K562 (cell line): ENCODE measurements at regions not wholly inside any gene's neighbourhood (a gene's known extent, or its start where the extent isn't known, plus 50 kb on each side); places are given as distances from the start of the nearest gene placed in this dataset.

Experiments used
- ATAC-seq: fragments of 200-7000 bp; cut with Tn5 transposase; 3 replicates; pipeline ENCODE4 v1.9.1; 2020; ENCODE audit warnings: moderate library complexity
- BruUV-seq: library from RNA; stranded (reverse); fragments of 400-500 nt; replicated peaks from 2 replicates; lab custom pipeline; 2021; lab: Mats Ljungman, UMichigan
- CTCF ChIA-PET: fragments of 300-600 bp; formaldehyde crosslinking; extraction: SDS; loops from one replicate; lab custom pipeline; 2021; ENCODE audit warnings: low intra/inter-chr PET ratio; lab: Yijun Ruan, JAX
- POLR2A ChIA-PET: fragments of 300-600, 350-650 bp; sonication (Branson Sonifier 250); formaldehyde crosslinking; extraction: SDS; loops from one replicate; lab custom pipeline; 2021; ENCODE audit warnings: antibody characterized with exemption, inconsistent platforms; lab: Yijun Ruan, JAX
- DNase-seq, 4 experiments: peaks; one replicate each; pipeline versions ENCODE4 v3.0.0 to v3.0.0-alpha.2; 2011 to 2018; ENCODE audit warnings: low spot score in 3 of 4, mixed read lengths in 3 of 4; ENCODE audit errors: extremely low read depth in 1 of 4
- FAIRE-seq: peaks from 2 replicates; lab custom pipeline; 2011; peaks lifted over from hg19 to GRCh38; lab: Jason Lieb, UNC
- H2AFZ ChIP-seq: 2 replicates; pipeline ENCODE4 v1.6.0; 2011; ENCODE audit warnings: low read depth, low read length, control low read depth, inconsistent platforms
- H3K27ac ChIP-seq: fragments of 200-600 bp; 3 replicates; pipeline ENCODE4 v1.8.0; 2011; ENCODE audit warnings: low read depth, mild to moderate bottlenecking, control low read depth, inconsistent platforms, low read length, moderate library complexity, mixed read lengths; ENCODE audit errors: extremely low read depth
- H3K27me3 ChIP-seq, 2 experiments: fragments of 300-600 bp in 1 of 2; 2 replicates in 1 of 2; 3 replicates in 1 of 2; pipeline versions ENCODE4 v1.6.0 to v1.8.0; 2011; ENCODE audit warnings: inconsistent platforms in 2 of 2, low read length in 2 of 2, mild to moderate bottlenecking in 1 of 2, mixed read lengths in 1 of 2, moderate library complexity in 1 of 2; ENCODE audit not compliant: control insufficient read depth in 2 of 2, insufficient read depth in 2 of 2
- H3K36me3 ChIP-seq: fragments of 300-600 bp; 3 replicates; pipeline ENCODE4 v1.8.0; 2011; ENCODE audit warnings: mild to moderate bottlenecking, low read length, inconsistent platforms; ENCODE audit not compliant: control insufficient read depth, insufficient read depth
- H3K4me1 ChIP-seq, 2 experiments: fragments of 200-600 bp in 1 of 2; replicated peaks in 1 of 2; 2 replicates in 1 of 2; 3 replicates in 1 of 2; pipeline versions ENCODE4 v1.5.1 to v1.8.0; 2011; ENCODE audit warnings: inconsistent platforms in 2 of 2, low read length in 2 of 2, mild to moderate bottlenecking in 1 of 2, mixed read lengths in 1 of 2, moderate library complexity in 1 of 2; ENCODE audit not compliant: control insufficient read depth in 2 of 2, insufficient read depth in 2 of 2
- H3K4me2 ChIP-seq: 2 replicates; pipeline ENCODE4 v1.6.1; 2011; ENCODE audit warnings: low read length, control low read depth, inconsistent platforms, mixed read lengths; ENCODE audit not compliant: insufficient read depth
- H3K4me3 ChIP-seq: fragments of 200-600 bp; sonication (generic), shearing (Covaris generic); 2 replicates; pipeline ENCODE4 v1.5.1; 2016; ENCODE audit warnings: control low read depth, inconsistent platforms
- H3K79me2 ChIP-seq: fragments of 200-600 bp; 3 replicates; pipeline ENCODE4 v1.8.0; 2011; ENCODE audit warnings: low read length, inconsistent platforms; ENCODE audit not compliant: control insufficient read depth, insufficient read depth
- H3K9ac ChIP-seq, 2 experiments: 2 replicates each; pipeline versions ENCODE4 v1.6.0 to v1.6.1; 2011; ENCODE audit warnings: low read depth in 2 of 2, low read length in 2 of 2, control low read depth in 1 of 2, inconsistent platforms in 1 of 2, mild to moderate bottlenecking in 1 of 2, mixed read lengths in 1 of 2; ENCODE audit not compliant: insufficient read depth in 1 of 2
- H3K9me1 ChIP-seq: one replicate; pipeline ENCODE4 v1.6.0; 2011; ENCODE audit warnings: inconsistent platforms, mild to moderate bottlenecking, low read length, moderate library complexity; ENCODE audit not compliant: control insufficient read depth, insufficient read depth
- H3K9me3 ChIP-seq: replicated peaks from 2 replicates; pipeline ENCODE4 v1.5.1; 2011; ENCODE audit warnings: low read depth, low read length, inconsistent platforms; ENCODE audit not compliant: control insufficient read depth, insufficient read depth
- H4K20me1 ChIP-seq: replicated peaks from 2 replicates; pipeline ENCODE4 v1.6.1; 2011; ENCODE audit warnings: low read length, inconsistent platforms, mixed read lengths; ENCODE audit not compliant: control insufficient read depth, insufficient read depth
- FOXK1 ChIP-seq: sonication (generic); formaldehyde crosslinking; IDR thresholded peaks from 2 replicates; pipeline ENCODE4 v1.8.0; 2022; ENCODE audit warnings: missing genetic modification reagents, mild to moderate bottlenecking, borderline replicate concordance
- KLF16 ChIP-seq: IDR thresholded peaks from 2 replicates; pipeline ENCODE4 v1.6.1; 2016; ENCODE audit warnings: antibody characterized with exemption
- MCM3 ChIP-seq: fragments of 450-650 bp; IDR thresholded peaks from 2 replicates; pipeline ENCODE4 v1.6.1; 2016
- MNT ChIP-seq, 2 experiments: fragments of 450-650 bp; conservative IDR thresholded peaks; 2 replicates each; pipeline ENCODE4 v1.6.1; 2017; ENCODE audit warnings: mild to moderate bottlenecking in 2 of 2, moderate library complexity in 2 of 2
- NFXL1 ChIP-seq: fragments of 450-650 bp; formaldehyde crosslinking; IDR thresholded peaks from 2 replicates; pipeline ENCODE4 v1.4.0; 2021; ENCODE audit warnings: mild to moderate bottlenecking
- RAD51 ChIP-seq: fragments of 450-650 bp; IDR thresholded peaks from 2 replicates; pipeline ENCODE4 v1.7.1; 2016; ENCODE audit warnings: low read depth, mild to moderate bottlenecking, borderline replicate concordance
- ZC3H11A ChIP-seq: IDR thresholded peaks from 2 replicates; pipeline ENCODE4 v1.6.1; 2012; ENCODE audit warnings: low read depth, low read length, improper control_type of control experiment
- ZNF561 ChIP-seq: fragments of 450-650 bp; formaldehyde crosslinking; conservative IDR thresholded peaks from 2 replicates; pipeline ENCODE4 v1.4.0; 2020; ENCODE audit warnings: mild to moderate bottlenecking, moderate library complexity
- WGBS: fragments of 100-300 bp; shearing (Covaris generic); methylation state at CpG from one replicate; pipeline ENCODE4 v1.1.6; 2016; ENCODE audit warnings: low coverage, mixed read lengths; ENCODE audit not compliant: insufficient coverage; ENCODE audit errors: missing lambda C conversion rate; 5-methylcytosine and 5-hydroxymethylcytosine counted together
- in situ Hi-C: fragments of 300-500 bp; cut with MboI; formaldehyde crosslinking; loops from 4 replicates; pipeline ENCODE4 v1.15.0; 2018; ENCODE audit warnings: inconsistent platforms, mixed read lengths
- intact Hi-C: fragments of 100-400 bp; cut with micrococcal nuclease; formaldehyde crosslinking; loops from 2 replicates; pipeline ENCODE4 v1.14.2; 2022
- TF ChIP-seq, protein P1 (sequence below): fragments of 450-650 bp; IDR thresholded peaks from 2 replicates; pipeline ENCODE4 v1.6.1; 2016; ENCODE audit warnings: mild to moderate bottlenecking, moderate library complexity

DNA sequence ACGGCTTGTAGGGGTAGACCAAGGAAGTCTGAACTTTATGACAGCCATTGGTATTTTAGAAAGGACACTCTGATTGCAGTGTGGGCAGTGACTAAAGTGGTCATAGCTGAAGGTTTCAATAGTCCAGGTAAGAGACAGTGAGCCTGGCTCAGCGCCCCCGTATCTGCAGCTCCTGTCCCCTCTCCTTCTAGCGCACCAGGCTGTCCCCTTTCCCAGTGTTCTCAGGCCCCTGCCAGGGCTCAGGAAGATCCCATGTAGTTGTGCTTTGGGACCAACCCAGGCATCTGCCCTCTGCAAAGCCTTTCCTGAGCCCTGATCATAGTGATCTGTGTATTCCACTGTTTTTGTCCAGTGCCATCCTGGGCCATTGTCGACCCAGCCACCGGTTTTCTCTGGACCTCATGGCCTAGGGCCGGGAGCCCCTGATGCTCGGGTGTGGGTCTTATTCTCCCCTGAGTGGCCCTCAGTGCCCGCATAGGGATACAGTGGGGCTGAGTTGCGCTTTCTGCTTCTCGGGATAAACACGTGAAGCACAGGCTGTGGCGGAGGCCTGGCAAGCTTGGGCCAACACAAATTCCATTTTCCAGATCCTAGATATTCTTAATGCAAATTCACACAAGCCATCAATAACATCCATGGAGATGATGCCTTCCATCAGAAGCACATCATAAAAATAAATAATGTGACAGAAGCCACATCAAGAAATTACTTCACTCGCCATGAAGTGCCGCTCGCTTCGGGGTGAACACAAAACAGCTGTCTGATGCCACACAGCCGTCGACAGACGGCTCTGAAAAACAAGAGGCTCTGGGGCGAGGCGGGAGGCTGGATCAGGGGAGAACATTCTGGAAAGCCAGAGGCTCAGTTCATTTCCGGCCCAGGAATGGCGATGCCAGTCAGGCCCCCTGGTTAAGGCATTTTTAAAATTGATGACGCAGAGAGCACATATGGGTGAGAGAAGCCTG, 805.0 kb downstream of the TBC1D22A start:
- no peak overlapping the region for H3K27ac ChIP-seq
- WGBS, result 8% methylated on average over 20 of the region's 25 CpGs
- no peak overlapping the region for H3K4me3 ChIP-seq
- intact Hi-C loops, result no loop called here
- FAIRE-seq, result no peak
- no peaks in the 10 kb centered on the region; a peak in 1 of 5 replicates for H3K4me1 ChIP-seq
- TF ChIP-seq ZC3H11A (no peak), NFXL1 (CRISPR knock-in tag) (no peak), MCM3 (no peak), RAD51 (no peak), MNT (conservative IDR thresholded peaks at IDR 0.05) (no peak), KLF16 (no peak), FOXK1 (CRISPR knock-in tag) (no peak), ZNF561 (no peak)
- TF ChIP-seq, protein P1, sequence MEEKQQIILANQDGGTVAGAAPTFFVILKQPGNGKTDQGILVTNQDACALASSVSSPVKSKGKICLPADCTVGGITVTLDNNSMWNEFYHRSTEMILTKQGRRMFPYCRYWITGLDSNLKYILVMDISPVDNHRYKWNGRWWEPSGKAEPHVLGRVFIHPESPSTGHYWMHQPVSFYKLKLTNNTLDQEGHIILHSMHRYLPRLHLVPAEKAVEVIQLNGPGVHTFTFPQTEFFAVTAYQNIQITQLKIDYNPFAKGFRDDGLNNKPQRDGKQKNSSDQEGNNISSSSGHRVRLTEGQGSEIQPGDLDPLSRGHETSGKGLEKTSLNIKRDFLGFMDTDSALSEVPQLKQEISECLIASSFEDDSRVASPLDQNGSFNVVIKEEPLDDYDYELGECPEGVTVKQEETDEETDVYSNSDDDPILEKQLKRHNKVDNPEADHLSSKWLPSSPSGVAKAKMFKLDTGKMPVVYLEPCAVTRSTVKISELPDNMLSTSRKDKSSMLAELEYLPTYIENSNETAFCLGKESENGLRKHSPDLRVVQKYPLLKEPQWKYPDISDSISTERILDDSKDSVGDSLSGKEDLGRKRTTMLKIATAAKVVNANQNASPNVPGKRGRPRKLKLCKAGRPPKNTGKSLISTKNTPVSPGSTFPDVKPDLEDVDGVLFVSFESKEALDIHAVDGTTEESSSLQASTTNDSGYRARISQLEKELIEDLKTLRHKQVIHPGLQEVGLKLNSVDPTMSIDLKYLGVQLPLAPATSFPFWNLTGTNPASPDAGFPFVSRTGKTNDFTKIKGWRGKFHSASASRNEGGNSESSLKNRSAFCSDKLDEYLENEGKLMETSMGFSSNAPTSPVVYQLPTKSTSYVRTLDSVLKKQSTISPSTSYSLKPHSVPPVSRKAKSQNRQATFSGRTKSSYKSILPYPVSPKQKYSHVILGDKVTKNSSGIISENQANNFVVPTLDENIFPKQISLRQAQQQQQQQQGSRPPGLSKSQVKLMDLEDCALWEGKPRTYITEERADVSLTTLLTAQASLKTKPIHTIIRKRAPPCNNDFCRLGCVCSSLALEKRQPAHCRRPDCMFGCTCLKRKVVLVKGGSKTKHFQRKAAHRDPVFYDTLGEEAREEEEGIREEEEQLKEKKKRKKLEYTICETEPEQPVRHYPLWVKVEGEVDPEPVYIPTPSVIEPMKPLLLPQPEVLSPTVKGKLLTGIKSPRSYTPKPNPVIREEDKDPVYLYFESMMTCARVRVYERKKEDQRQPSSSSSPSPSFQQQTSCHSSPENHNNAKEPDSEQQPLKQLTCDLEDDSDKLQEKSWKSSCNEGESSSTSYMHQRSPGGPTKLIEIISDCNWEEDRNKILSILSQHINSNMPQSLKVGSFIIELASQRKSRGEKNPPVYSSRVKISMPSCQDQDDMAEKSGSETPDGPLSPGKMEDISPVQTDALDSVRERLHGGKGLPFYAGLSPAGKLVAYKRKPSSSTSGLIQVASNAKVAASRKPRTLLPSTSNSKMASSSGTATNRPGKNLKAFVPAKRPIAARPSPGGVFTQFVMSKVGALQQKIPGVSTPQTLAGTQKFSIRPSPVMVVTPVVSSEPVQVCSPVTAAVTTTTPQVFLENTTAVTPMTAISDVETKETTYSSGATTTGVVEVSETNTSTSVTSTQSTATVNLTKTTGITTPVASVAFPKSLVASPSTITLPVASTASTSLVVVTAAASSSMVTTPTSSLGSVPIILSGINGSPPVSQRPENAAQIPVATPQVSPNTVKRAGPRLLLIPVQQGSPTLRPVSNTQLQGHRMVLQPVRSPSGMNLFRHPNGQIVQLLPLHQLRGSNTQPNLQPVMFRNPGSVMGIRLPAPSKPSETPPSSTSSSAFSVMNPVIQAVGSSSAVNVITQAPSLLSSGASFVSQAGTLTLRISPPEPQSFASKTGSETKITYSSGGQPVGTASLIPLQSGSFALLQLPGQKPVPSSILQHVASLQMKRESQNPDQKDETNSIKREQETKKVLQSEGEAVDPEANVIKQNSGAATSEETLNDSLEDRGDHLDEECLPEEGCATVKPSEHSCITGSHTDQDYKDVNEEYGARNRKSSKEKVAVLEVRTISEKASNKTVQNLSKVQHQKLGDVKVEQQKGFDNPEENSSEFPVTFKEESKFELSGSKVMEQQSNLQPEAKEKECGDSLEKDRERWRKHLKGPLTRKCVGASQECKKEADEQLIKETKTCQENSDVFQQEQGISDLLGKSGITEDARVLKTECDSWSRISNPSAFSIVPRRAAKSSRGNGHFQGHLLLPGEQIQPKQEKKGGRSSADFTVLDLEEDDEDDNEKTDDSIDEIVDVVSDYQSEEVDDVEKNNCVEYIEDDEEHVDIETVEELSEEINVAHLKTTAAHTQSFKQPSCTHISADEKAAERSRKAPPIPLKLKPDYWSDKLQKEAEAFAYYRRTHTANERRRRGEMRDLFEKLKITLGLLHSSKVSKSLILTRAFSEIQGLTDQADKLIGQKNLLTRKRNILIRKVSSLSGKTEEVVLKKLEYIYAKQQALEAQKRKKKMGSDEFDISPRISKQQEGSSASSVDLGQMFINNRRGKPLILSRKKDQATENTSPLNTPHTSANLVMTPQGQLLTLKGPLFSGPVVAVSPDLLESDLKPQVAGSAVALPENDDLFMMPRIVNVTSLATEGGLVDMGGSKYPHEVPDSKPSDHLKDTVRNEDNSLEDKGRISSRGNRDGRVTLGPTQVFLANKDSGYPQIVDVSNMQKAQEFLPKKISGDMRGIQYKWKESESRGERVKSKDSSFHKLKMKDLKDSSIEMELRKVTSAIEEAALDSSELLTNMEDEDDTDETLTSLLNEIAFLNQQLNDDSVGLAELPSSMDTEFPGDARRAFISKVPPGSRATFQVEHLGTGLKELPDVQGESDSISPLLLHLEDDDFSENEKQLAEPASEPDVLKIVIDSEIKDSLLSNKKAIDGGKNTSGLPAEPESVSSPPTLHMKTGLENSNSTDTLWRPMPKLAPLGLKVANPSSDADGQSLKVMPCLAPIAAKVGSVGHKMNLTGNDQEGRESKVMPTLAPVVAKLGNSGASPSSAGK, result no peak
- H3K9ac ChIP-seq, result no peak overlapping the region
- no peaks in the 10 kb centered on the region for H3K79me2 ChIP-seq
- H3K4me2 ChIP-seq, result no peak overlapping the region
- H2AFZ ChIP-seq, result no peak overlapping the region
- no peaks in the 10 kb centered on the region for H3K36me3 ChIP-seq
- ChIA-PET POLR2A (no interaction called here), CTCF (no interaction called here)
- ATAC-seq, result no peak
- H4K20me1 ChIP-seq, result no peaks in the 10 kb centered on the region
- DNase-seq, result no peak
- no TSS peak for BruUV-seq
- H3K27me3 ChIP-seq, result peaks cover 0 to 25% of the 10 kb centered on the region in 2 experiments; a peak in 2 of 5 replicates
- in situ Hi-C loops, result no loop called here
- no peaks in the 10 kb centered on the region for H3K9me1 ChIP-seq
- H3K9me3 ChIP-seq, result no peaks in the 10 kb centered on the region
